GM12865 (cell line): ENCODE measurements at regions not wholly inside any gene's neighbourhood (a gene's known extent, or its start where the extent isn't known, plus 50 kb on each side); places are given as distances from the start of the nearest gene placed in this dataset.

Experiments used
- DNase-seq: peaks from one replicate; pipeline ENCODE4 v3.0.0; 2010; ENCODE audit warnings: low read depth
- H3K4me3 ChIP-seq: 2 replicates; pipeline ENCODE4 v1.5.1; 2011; ENCODE audit warnings: mild to moderate bottlenecking, low read depth, low read length, control low read depth
- CTCF ChIP-seq: IDR thresholded peaks from 2 replicates; pipeline ENCODE4 v1.5.1; 2011; ENCODE audit warnings: low read length, control low read depth, low read depth, inconsistent platforms; ENCODE audit not compliant: insufficient read depth; ENCODE audit errors: missing control alignments

- DNase-seq = no peak
- no peak for TF ChIP-seq CTCF
- H3K4me3 ChIP-seq = no peak overlapping the region
These were observed 281.9 kb upstream of the TLE4 start for GRCh38 chr9:79289856-79290255.

DNA sequence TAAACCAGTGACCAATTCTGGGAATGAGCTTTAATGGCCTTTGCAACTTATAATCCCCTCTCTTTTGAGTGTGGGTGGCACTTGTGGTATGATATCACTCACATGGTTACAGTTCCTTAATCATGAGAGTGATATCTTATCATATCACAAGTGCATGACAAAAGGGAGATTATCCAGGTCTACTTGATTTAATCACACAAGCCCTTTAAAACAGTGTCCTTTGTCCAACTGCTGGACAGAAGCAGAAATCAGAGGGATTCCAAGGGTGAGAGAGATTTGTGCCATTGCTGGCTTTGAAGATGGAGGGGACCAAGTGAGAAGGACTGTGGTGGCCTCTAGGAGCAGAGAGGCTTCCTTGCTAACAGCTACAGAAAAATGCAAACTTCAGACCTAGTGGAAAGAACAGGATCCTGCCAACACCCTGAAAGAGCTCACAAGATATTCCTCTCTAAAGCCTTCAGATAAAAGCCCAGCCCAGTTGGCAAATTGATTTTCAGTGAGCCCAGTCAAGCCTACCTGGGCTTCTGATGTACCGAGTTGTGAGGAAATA is 279.0 kb upstream of the TLE4 start:
- DNase-seq = no peak
- TF ChIP-seq CTCF = no peak

DNA sequence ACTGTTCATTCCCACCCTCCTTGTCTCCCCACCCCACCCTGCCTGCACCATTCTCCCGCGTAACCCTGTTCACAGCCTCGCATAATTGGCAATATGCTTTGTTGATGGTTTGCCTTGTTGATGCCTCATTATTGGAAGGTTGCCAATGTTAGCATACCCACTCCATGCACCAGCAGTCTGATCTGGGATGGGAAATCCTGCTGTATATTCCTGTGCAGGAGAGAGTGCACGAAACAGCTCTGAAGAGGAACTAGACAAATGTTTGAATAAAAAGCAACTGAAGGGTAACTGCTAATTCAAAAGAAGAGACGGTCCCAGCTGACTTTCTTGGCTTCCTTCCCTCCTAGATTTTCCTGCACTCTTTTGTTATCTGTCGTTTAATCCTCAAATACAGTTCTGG is 271.7 kb upstream of the TLE4 start:
- DNase-seq = no peak
- no peak overlapping the region for H3K4me3 ChIP-seq
- no peak for TF ChIP-seq CTCF

More for the DNA sequence above, 279.0 kb upstream of the TLE4 start:
- no peak overlapping the region for H3K4me3 ChIP-seq

- no peak for TF ChIP-seq CTCF
- H3K4me3 ChIP-seq = no peak overlapping the region
- no peak for DNase-seq
These were observed 270.7 kb upstream of the TLE4 start for GRCh38 chr9:79301085-79301484.

DNA sequence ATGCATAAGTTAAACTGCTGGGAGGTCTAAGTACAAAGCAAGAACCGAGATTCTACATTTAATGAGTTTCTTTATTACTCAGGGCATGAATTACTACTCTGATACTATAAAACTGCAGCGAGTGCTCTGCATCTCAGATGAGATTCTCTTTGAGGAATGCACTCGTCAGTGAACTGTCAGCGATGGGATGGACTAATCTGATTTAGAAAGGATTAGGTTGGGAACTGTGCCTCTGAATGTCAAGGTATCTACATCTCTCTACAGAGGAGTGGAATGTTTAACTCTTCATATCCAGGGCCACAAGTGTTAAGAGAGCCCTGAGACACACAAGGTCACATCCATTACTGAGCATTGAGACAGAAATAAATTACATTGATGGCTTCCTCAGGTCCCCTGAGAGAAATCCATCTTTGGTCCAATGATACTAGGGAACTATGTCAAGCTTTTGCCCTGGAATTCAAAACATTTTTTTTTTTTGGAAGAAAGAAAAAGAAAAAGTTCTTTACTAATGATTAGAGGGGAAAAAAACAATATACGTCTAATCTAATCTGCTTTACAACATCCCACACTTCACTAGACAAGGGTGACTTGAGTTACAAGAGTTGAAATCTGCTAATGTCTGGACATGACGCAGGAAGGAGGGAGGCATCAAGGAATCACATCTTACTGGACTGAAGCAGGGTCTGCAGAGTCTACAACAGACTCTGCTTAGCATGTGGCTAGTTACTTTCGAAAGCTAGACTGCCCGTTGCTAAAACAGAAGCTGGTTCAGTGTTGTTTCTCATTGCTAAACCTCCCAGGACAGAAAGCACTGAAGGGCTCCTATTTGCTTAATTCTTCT is 270.0 kb upstream of the TLE4 start:
- no peak for DNase-seq
- H3K4me3 ChIP-seq = no peak overlapping the region
- TF ChIP-seq CTCF = no peak

DNA sequence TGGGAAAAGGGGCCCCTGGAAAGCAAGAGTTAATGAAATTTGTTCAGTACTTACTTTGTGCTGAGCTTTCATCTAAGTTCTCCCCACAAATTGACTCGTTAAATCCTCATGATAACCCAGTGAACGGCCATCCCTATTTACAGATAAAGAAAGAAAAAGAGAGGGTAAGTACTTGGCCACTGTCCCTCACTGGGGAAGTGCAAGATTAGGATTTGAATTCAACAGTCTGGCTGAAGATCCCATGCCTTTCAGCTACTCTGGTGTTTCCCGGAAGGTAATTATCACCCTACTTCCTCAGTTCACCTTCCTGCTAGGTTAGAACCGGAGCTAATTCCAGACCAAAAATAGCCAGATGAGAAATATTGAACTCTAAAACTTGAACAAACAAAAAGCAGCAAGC is 269.2 kb upstream of the TLE4 start:
- H3K4me3 ChIP-seq = no peak overlapping the region
- no peak for TF ChIP-seq CTCF
- DNase-seq = no peak
